HEK293T (cell line): ENCODE measurements at regions not wholly inside any gene's neighbourhood (a gene's known extent, or its start where the extent isn't known, plus 50 kb on each side); places are given as distances from the start of the nearest gene placed in this dataset.

Experiments used
- BHLHE40 ChIP-seq: fragments of 450-650 bp; IDR thresholded peaks from 2 replicates; pipeline ENCODE4 v1.6.1; 2016; ENCODE audit warnings: mild to moderate bottlenecking, moderate library complexity, borderline replicate concordance
- ELF4 ChIP-seq: fragments of 450-650 bp; IDR thresholded peaks from 2 replicates; pipeline ENCODE4 v1.6.1; 2017; ENCODE audit warnings: antibody characterized with exemption
- FOXK2 ChIP-seq: fragments of 450-650 bp; IDR thresholded peaks from 2 replicates; pipeline ENCODE4 v1.6.1; 2016; ENCODE audit warnings: mild to moderate bottlenecking
- FOXM1 ChIP-seq: fragments of 450-650 bp; IDR thresholded peaks from 2 replicates; pipeline ENCODE4 v1.6.1; 2017; ENCODE audit warnings: mild to moderate bottlenecking, borderline replicate concordance
- HDGF ChIP-seq: fragments of 450-650 bp; IDR thresholded peaks from 2 replicates; pipeline ENCODE4 v1.6.1; 2017; ENCODE audit warnings: antibody characterized with exemption, borderline replicate concordance
- NFRKB ChIP-seq: fragments of 450-650 bp; IDR thresholded peaks from 2 replicates; pipeline ENCODE4 v1.6.1; 2016; ENCODE audit warnings: mild to moderate bottlenecking, moderate library complexity
- SP1 ChIP-seq: fragments of 450-650 bp; IDR thresholded peaks from 2 replicates; pipeline ENCODE4 v1.6.1; 2017
- SUZ12 ChIP-seq: fragments of 450-650 bp; IDR thresholded peaks from 2 replicates; pipeline ENCODE4 v1.6.1; 2016; ENCODE audit warnings: mild to moderate bottlenecking
- TARDBP ChIP-seq: fragments of 450-650 bp; IDR thresholded peaks from 2 replicates; pipeline ENCODE4 v1.6.1; 2016
- ZNF384 ChIP-seq: fragments of 450-650 bp; IDR thresholded peaks from 2 replicates; pipeline ENCODE4 v1.6.1; 2016
- TF ChIP-seq, protein P1 (sequence below): fragments of 450-650 bp; IDR thresholded peaks from 2 replicates; pipeline ENCODE4 v1.6.1; 2016

DNA sequence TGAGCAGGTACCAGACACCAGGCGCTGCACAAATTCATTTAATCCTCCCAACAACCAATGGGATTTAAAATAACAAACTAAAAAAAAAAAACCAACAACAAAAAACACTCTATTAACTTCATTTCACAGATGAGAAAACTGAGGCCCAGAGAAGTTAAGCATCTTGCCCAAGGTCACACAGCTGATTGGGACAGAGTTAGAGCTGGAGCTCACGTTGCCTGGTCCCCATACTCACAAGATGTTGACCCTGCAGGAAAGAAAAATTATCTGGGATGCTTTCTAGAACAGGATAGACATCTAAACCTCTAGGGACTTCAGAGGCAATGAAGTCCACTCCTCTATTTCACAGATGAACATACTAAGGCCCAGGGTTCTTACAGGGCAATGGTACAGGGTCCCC, 175.3 kb downstream of the PSMG1 start:
- TF ChIP-seq ZNF384 = no peak
- TF ChIP-seq SUZ12 = no peak
- no peak for TF ChIP-seq TARDBP
- TF ChIP-seq FOXK2 = no peak
- TF ChIP-seq SP1 = no peak
- TF ChIP-seq BHLHE40 = no peak
- no peak for TF ChIP-seq ELF4
- no peak for TF ChIP-seq FOXM1
- TF ChIP-seq HDGF = no peak
- TF ChIP-seq, protein P1, sequence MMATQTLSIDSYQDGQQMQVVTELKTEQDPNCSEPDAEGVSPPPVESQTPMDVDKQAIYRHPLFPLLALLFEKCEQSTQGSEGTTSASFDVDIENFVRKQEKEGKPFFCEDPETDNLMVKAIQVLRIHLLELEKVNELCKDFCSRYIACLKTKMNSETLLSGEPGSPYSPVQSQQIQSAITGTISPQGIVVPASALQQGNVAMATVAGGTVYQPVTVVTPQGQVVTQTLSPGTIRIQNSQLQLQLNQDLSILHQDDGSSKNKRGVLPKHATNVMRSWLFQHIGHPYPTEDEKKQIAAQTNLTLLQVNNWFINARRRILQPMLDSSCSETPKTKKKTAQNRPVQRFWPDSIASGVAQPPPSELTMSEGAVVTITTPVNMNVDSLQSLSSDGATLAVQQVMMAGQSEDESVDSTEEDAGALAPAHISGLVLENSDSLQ = no peak
- no peak for TF ChIP-seq NFRKB
